ENCODE measurements at regions not wholly inside any gene's neighbourhood (a gene's known extent, or its start where the extent isn't known, plus 50 kb on each side); places are given as distances from the start of the nearest gene placed in this dataset.

DNA sequence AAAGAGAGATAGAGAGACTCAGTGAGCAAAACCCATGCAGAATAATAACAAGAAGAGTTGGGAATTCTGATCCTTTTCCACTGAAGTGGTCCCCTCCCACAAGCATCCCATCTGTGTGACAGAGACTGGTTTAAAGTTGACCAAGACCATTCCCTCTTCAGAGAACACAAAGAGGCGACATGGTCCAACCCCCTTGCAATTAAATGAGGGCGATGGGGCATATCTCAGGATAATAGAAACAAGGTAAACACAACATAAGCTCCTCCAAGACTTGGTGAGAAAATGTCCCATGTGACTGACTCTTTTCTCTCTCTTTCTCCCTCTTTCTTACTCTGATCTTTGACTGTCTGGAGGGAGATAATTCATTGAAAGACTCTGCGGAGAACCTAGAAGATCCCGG lies 526.7 kb downstream of the SOX11 start:
- Mint-ChIP-seq H3K4me3 (no peak overlapping the region), H3K36me3 (ENCODE audit: low read depth) (no peaks in the 10 kb centered on the region), H3K9me3 (no peaks in the 10 kb centered on the region), H3K27ac (no peak overlapping the region), H3K27me3 (ENCODE audit: low read depth) (no peaks in the 10 kb centered on the region), H3K4me1 (ENCODE audit: low read depth) (no peaks in the 10 kb centered on the region)

DNA sequence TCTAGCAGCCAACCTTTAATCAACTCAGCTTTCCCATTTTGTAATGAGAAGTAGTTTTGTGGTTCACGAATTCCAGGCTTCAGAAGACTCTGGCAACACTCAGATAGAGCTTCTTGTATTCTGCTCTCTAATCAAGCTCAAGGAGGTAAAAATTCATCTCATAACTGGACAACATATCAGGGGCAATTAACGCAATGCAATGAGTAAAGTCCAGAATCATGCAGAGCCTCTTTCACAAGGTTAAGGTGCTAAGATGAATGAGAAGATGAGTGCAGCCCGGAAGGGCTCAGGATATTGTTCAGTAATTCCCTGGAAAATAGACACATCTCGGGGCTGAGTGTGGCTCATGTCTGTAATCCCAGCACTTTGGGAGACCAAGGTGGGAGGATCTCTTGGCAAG lies 527.7 kb downstream of the SOX11 start:
- Mint-ChIP-seq H3K27me3 (ENCODE audit: low read depth) (no peaks in the 10 kb centered on the region), H3K9me3 (no peaks in the 10 kb centered on the region), H3K4me3 (no peak overlapping the region), H3K4me1 (ENCODE audit: low read depth) (no peaks in the 10 kb centered on the region), H3K36me3 (ENCODE audit: low read depth) (no peaks in the 10 kb centered on the region), H3K27ac (no peak overlapping the region)

DNA sequence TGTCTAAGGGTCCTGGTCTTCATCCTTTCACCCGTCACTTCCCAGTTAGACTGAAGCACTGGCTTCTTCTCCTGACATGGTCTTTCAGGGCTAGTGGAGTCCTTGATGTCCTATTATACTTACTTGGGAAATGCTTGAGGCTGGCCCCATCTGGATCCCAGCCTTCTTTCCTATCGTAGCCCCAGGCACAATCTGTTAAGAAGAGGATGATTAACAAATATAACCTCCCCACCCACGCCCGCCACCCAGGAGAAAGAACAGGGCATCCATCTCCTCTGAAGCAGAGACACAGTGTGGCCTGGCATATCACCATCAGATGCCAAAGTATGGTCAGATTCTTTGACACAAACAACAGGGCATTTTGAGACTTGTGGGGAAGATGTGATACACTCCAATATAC lies 530.1 kb downstream of the SOX11 start:
- Mint-ChIP-seq H3K36me3 (ENCODE audit: low read depth) (no peaks in the 10 kb centered on the region), H3K27me3 (ENCODE audit: low read depth) (no peaks in the 10 kb centered on the region), H3K4me3 (no peak overlapping the region), H3K27ac (no peak overlapping the region), H3K4me1 (ENCODE audit: low read depth) (no peaks in the 10 kb centered on the region), H3K9me3 (no peaks in the 10 kb centered on the region)

DNA sequence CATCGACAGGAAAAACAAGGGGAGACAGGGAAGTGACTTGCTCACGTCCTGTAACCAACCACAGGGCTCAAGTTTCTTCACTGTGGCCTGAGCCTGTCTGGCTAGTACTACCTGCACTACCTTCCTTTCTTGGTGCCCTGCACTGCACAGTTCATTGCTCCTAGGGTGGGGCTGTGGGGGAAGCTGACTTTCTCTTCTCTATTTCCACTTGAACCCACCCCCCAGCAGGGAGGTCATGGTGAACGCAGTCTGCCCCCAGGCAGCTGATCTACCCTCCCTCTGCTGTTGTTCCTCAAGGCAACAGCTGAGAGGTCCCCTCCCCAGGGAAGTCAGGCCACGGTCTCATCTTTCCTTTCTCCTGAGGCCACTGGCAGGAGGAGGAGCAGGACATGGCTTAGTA lies 532.1 kb downstream of the SOX11 start:
- Mint-ChIP-seq H3K27ac (no peak overlapping the region), H3K27me3 (ENCODE audit: low read depth) (no peaks in the 10 kb centered on the region), H3K4me3 (no peak overlapping the region), H3K36me3 (ENCODE audit: low read depth) (no peaks in the 10 kb centered on the region), H3K9me3 (no peaks in the 10 kb centered on the region), H3K4me1 (ENCODE audit: low read depth) (no peaks in the 10 kb centered on the region)

DNA sequence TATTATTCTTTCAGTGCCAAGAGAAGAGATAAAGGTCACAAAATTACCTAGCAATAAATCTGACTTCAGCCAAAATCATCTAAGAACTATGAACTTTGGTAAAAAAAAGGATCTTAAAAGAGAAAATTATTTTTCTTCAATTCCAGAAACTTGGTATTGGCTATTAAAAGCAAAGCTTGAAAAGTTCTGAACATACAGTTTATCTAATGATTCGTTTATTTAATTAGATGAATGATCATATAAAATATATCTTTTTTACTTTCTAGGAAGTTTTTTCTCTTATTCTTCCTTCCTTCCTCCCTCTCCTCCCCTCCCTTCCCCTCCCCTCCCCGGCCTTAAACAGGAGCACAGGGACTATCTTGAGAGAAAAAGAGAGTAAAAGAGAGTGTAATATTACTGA lies 536.1 kb downstream of the SOX11 start:
- H3K4me3 Mint-ChIP-seq: no peak overlapping the region
- no peak overlapping the region for H3K27ac Mint-ChIP-seq
- no peaks in the 10 kb centered on the region for H3K9me3 Mint-ChIP-seq
- H3K27me3 Mint-ChIP-seq (ENCODE audit: low read depth): no peaks in the 10 kb centered on the region
- H3K4me1 Mint-ChIP-seq (ENCODE audit: low read depth): no peaks in the 10 kb centered on the region
- no peaks in the 10 kb centered on the region for H3K36me3 Mint-ChIP-seq (ENCODE audit: low read depth)

DNA sequence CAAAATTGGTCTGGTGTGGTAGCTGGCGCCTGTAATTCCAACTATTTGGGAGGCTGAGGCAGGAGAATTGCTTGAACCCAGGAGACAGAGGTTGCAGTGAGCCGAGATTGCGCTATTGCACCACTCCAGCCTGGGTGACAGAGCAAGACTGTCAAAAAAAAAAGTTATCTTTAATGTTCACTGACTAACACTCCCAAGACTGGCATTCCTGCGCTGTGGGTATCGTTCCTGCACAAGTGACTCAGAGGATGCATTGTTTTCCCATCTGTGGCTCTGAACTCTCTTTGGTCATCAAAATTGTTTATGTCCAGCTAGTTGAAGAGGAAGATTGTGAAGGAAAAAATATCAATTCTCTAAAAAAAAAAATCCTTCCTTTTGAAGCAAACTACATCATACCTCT lies 539.0 kb downstream of the SOX11 start:
- peaks cover 1% of the 10 kb centered on the region for H3K9me3 Mint-ChIP-seq
- H3K36me3 Mint-ChIP-seq (ENCODE audit: low read depth): no peaks in the 10 kb centered on the region
- no peak overlapping the region for H3K4me3 Mint-ChIP-seq
- H3K4me1 Mint-ChIP-seq (ENCODE audit: low read depth): no peaks in the 10 kb centered on the region
- H3K27me3 Mint-ChIP-seq (ENCODE audit: low read depth): no peaks in the 10 kb centered on the region
- no peak overlapping the region for H3K27ac Mint-ChIP-seq

DNA sequence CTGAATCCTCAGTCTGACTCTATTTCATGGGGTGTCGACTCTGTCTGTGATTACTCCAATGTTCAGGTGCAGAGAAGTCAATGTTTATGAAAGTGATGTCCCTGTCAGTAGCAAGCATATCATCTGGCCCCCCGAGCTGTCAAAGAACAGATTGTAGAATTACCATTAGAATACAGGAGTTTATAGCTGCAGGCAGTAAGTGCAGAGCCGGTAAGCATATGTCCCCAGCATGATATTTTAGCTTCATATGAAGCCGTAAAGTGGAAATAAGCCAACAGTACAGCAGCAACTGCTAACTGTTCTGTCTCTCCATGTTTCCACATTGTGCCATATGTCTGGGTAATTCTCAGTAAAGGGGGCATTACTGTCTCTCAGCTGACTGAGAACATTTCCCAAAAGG lies 541.8 kb downstream of the SOX11 start:
- Mint-ChIP-seq H3K27ac (no peak overlapping the region), H3K4me3 (no peak overlapping the region), H3K9me3 (peaks cover 8% of the 10 kb centered on the region), H3K4me1 (ENCODE audit: low read depth) (no peaks in the 10 kb centered on the region), H3K27me3 (ENCODE audit: low read depth) (no peaks in the 10 kb centered on the region), H3K36me3 (ENCODE audit: low read depth) (no peaks in the 10 kb centered on the region)

DNA sequence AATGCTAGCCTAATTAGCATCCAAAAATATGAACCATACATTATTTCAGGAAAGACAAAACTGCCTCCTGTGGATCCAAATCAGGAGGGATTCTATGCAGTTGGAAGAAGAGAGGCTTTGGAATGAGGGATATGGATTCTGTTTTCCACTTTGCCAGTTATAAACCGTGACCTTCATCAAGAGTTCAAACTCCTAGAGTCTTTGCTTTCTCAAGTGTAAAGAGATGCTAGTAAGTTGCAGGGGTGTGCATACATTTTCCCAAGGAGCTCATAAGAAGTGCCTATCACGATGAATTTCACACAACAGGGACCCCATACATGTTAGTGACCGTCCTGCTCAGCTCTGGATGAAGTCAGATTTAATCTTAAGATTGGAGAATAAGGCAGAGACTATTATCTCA lies 542.5 kb downstream of the SOX11 start:
- no peaks in the 10 kb centered on the region for H3K27me3 Mint-ChIP-seq (ENCODE audit: low read depth)
- peaks cover 12% of the 10 kb centered on the region for H3K9me3 Mint-ChIP-seq
- no peaks in the 10 kb centered on the region for H3K4me1 Mint-ChIP-seq (ENCODE audit: low read depth)
- no peak overlapping the region for H3K4me3 Mint-ChIP-seq
- H3K36me3 Mint-ChIP-seq (ENCODE audit: low read depth): no peaks in the 10 kb centered on the region
- H3K27ac Mint-ChIP-seq: no peak overlapping the region

DNA sequence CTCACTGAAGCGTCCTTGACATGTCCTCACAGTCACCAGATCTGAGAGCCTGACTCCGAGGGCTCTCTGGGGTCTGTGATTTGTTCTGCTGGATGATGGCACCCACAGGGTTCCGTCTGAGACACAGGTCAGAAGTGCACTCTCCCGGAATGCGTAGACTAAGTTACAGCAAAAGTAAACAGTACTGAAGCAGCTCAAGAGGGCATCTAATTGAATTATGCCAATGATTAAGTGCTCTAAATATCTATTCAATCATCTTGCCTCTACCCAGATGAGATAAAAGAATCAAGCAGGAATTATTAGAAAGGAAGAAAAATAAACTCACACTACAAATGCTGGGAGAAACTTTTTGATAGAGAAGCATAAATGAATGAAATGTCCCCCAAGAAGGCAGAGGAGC lies 544.1 kb downstream of the SOX11 start:
- Mint-ChIP-seq H3K27ac (no peak overlapping the region), H3K4me1 (ENCODE audit: low read depth) (no peaks in the 10 kb centered on the region)

DNA sequence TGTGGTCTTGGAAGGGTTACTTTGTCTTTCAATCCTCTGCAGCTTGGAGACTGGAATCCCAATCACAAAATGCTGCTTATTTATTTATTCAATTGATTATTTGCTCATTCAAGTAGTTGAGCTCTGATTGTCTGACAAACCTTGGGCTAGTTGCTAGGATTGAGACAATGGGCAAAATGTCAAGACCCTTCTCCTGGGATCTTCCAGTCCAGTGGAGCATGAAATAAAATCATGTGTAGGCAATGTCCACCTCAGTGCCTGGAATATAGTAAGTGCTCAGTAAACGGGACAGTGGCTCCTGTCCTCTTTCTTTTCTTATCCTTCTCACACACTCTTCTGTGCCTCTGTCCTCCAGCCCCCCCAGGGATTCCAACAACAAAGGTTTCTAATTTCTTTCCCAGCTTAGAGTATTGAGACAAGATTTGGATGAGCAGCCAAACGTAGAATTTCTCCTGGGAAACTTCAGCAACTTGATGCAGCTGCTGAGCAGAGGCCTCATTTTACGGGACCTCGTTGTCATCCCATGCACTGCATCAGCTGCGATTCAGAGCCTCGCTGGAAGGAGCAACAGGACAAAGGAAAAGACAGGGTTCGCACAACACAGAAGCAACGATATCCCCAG lies 545.0 kb downstream of the SOX11 start:
- Mint-ChIP-seq H3K4me1 (ENCODE audit: low read depth) (no peaks in the 10 kb centered on the region), H3K4me3 (no peak overlapping the region), H3K27me3 (ENCODE audit: low read depth) (no peaks in the 10 kb centered on the region), H3K27ac (no peak overlapping the region), H3K36me3 (ENCODE audit: low read depth) (no peaks in the 10 kb centered on the region), H3K9me3 (peaks cover 22% of the 10 kb centered on the region)

More for the DNA sequence above, 544.1 kb downstream of the SOX11 start:
- Mint-ChIP-seq H3K27me3 (ENCODE audit: low read depth) (no peaks in the 10 kb centered on the region), H3K9me3 (peaks cover 22% of the 10 kb centered on the region), H3K36me3 (ENCODE audit: low read depth) (no peaks in the 10 kb centered on the region), H3K4me3 (no peak overlapping the region)

DNA sequence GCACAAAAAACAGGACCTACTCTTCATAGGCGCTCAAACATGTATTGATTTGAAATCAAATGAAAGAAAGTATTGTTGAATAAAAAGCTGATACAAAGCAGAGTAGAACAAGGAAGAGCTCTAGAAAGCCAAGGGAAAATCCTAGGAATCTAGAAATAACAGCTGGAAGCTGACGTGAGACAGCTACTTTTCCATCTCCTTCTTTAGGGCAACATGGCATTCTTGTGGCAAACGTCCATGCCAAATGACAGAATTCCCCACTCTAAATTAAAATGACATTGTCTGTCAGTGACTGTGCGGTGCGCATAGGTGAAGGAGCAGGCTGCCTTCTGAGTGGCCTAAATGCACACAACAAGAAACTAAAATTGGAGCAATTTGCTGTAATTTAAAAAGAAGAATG lies 557.4 kb downstream of the SOX11 start:
- H3K27me3 Mint-ChIP-seq (ENCODE audit: low read depth): no peaks in the 10 kb centered on the region
- no peak overlapping the region for H3K27ac Mint-ChIP-seq
- H3K4me3 Mint-ChIP-seq: no peak overlapping the region
- H3K36me3 Mint-ChIP-seq (ENCODE audit: low read depth): no peaks in the 10 kb centered on the region
- H3K9me3 Mint-ChIP-seq: no peaks in the 10 kb centered on the region
- no peaks in the 10 kb centered on the region for H3K4me1 Mint-ChIP-seq (ENCODE audit: low read depth)

DNA sequence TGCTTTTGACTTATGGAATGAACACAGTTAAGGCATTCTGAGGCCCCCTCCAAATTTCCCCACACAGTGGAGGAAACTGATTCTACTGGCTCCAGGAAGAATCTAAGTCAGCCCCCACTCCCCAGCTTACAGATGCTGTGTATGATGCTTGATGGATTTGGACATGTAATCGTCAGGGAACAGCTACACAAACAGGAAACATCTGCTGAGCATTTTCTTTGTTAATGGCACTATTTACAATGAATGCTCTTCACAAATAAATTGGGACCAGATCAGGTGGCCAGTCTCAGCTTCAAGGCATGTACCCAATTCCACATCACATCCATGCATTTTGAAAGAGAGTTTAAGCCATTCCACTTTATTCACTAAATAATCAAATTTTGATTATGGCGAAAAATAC lies 562.3 kb downstream of the SOX11 start:
- Mint-ChIP-seq H3K27me3 (ENCODE audit: low read depth) (no peaks in the 10 kb centered on the region), H3K4me1 (ENCODE audit: low read depth) (no peaks in the 10 kb centered on the region), H3K4me3 (no peak overlapping the region), H3K27ac (no peak overlapping the region), H3K9me3 (no peaks in the 10 kb centered on the region), H3K36me3 (ENCODE audit: low read depth) (no peaks in the 10 kb centered on the region)

DNA sequence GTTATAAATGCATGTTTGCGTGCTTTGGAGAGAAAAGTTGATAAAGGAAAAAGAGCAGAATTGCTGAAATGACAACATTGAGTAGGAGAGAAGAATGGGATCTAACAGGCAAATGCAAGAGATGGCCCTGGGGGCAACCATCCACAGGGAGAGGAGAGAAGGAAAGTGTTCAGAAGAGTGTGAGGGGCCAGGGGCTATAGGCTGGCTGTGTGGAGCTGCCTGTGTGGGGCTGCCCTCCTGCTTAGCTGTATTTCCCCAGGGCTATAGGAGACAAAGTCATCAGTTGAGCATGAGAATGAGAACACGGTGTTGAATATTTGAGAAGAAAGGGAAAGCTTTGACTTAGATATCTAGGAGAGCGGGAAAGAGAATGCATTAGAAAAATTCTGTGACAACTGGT lies 572.0 kb downstream of the SOX11 start:
- Mint-ChIP-seq H3K27me3 (ENCODE audit: low read depth) (no peaks in the 10 kb centered on the region), H3K4me1 (ENCODE audit: low read depth) (no peaks in the 10 kb centered on the region), H3K27ac (no peak overlapping the region), H3K9me3 (no peaks in the 10 kb centered on the region), H3K4me3 (no peak overlapping the region), H3K36me3 (ENCODE audit: low read depth) (no peaks in the 10 kb centered on the region)

DNA sequence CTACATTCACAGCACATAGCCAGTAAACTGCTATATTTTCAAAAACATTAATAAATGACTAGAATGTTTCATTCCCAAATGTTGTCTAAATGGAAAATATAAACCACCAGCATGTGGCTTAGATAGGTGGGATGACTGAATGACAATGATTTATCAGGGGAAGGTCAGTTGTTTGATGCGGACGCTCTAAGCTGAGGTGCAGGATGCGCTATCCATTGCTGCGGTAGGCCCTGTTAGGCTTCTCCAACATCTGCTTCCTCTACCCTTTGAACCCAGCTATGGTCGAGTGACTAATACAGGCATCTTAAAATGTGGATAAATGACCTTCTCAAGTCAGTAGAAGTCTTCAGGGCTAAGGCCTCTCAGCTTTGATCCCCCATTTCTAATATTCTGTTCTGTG lies 584.2 kb downstream of the CMPK2 start:
- no peaks in the 10 kb centered on the region for H3K9me3 Mint-ChIP-seq
- no peaks in the 10 kb centered on the region for H3K27me3 Mint-ChIP-seq (ENCODE audit: low read depth)
- H3K4me3 Mint-ChIP-seq: no peak overlapping the region
- no peaks in the 10 kb centered on the region for H3K4me1 Mint-ChIP-seq (ENCODE audit: low read depth)
- no peak overlapping the region for H3K27ac Mint-ChIP-seq
- H3K36me3 Mint-ChIP-seq (ENCODE audit: low read depth): no peaks in the 10 kb centered on the region

DNA sequence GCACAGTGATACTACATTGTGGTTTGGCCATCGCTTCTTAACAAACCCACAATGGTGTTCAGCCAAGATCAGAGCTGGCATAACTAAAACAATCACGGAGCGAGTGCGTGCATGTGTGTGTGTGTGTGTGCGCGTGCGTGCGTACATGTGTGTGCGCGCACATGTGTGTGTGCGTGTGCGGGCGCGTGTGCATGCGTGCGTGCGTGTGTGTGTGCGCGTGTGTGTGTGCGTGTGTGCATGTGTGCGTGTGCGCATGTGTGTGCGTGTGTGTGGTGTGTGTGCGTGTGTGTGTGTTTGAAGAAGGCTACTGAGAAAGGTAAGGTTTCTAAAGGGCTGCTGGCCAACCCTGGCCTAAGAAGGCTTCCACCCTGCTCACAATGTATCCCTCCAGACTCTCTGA lies 582.4 kb downstream of the CMPK2 start:
- H3K4me1 Mint-ChIP-seq (ENCODE audit: low read depth): no peaks in the 10 kb centered on the region
- H3K4me3 Mint-ChIP-seq: no peak overlapping the region
- no peak overlapping the region for H3K27ac Mint-ChIP-seq
- no peaks in the 10 kb centered on the region for H3K9me3 Mint-ChIP-seq
- H3K36me3 Mint-ChIP-seq (ENCODE audit: low read depth): no peaks in the 10 kb centered on the region
- H3K27me3 Mint-ChIP-seq (ENCODE audit: low read depth): no peaks in the 10 kb centered on the region

DNA sequence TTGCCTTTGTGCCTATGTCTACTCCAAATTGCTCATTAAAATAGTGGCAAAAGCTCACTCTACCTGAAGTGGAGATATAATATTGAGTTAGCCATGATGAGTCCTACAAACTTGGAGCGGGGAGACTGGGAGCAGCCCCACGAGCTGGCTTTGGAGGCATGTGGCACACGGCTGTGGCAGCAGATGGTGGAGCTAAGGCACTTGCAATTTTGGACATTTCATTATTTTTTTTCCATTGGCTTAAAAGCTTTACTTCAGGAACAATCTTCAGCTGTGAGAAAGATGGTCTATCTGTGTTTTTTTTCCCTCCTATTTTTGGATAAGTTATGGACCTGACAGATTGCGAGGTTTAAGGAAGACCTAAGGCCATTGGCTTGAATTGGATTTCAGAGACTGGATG lies 578.3 kb downstream of the CMPK2 start:
- Mint-ChIP-seq H3K4me1 (ENCODE audit: low read depth) (no peaks in the 10 kb centered on the region), H3K27me3 (ENCODE audit: low read depth) (no peaks in the 10 kb centered on the region), H3K27ac (no peak overlapping the region), H3K36me3 (ENCODE audit: low read depth) (no peaks in the 10 kb centered on the region), H3K9me3 (peaks cover 9% of the 10 kb centered on the region), H3K4me3 (no peak overlapping the region)
